Endothelial cell of umbilical vein (primary cell): ENCODE measurements at regions not wholly inside any gene's neighbourhood (a gene's known extent, or its start where the extent isn't known, plus 50 kb on each side); places are given as distances from the start of the nearest gene placed in this dataset.

Experiments used
- CTCF ChIP-seq, 2 donors: IDR thresholded peaks; 1 replicate in 1 of 2; 2 replicates in 1 of 2; pipeline ENCODE4 v1.5.1; 2011; ENCODE audit warnings: low read length in 2 of 2, mild to moderate bottlenecking in 2 of 2, moderate library complexity in 2 of 2, control low read depth in 1 of 2, inconsistent platforms in 1 of 2, low read depth in 1 of 2; ENCODE audit not compliant: insufficient read depth in 1 of 2; ENCODE audit errors: extremely low read depth in 1 of 2
- EZH2 ChIP-seq: IDR thresholded peaks from 2 replicates; pipeline ENCODE4 v1.6.1; 2012; ENCODE audit warnings: borderline replicate concordance, low read depth, mild to moderate bottlenecking, moderate library complexity, low read length, inconsistent platforms; ENCODE audit not compliant: severe bottlenecking
- FOS ChIP-seq: IDR thresholded peaks from 2 replicates; pipeline ENCODE4 v1.6.1; 2011; ENCODE audit warnings: mild to moderate bottlenecking, low read length, moderate library complexity, borderline replicate concordance; ENCODE audit not compliant: insufficient read depth
- GATA2 ChIP-seq: IDR thresholded peaks from 2 replicates; pipeline ENCODE4 v1.7.0; 2011; ENCODE audit warnings: low read depth, mild to moderate bottlenecking, moderate library complexity, mixed read lengths, low read length; ENCODE audit not compliant: insufficient read length, insufficient read depth
- JUN ChIP-seq: IDR thresholded peaks from 2 replicates; pipeline ENCODE4 v1.6.1; 2011; ENCODE audit warnings: borderline replicate concordance, low read depth; ENCODE audit not compliant: insufficient read length, insufficient read depth
- MAX ChIP-seq: IDR thresholded peaks from 2 replicates; pipeline ENCODE4 v1.6.1; 2011; ENCODE audit not compliant: insufficient read depth, insufficient read length
- MYC ChIP-seq: IDR thresholded peaks from one replicate; pipeline ENCODE4 v1.6.1; 2011; ENCODE audit warnings: mild to moderate bottlenecking, low read depth, low read length
- POLR2A ChIP-seq: IDR thresholded peaks from 2 replicates; pipeline ENCODE4 v1.6.1; 2012; ENCODE audit warnings: low read depth, mild to moderate bottlenecking, control low read depth, low read length
- POLR2AphosphoS5 ChIP-seq: IDR thresholded peaks from 2 replicates; pipeline ENCODE4 v1.6.1; 2012; ENCODE audit warnings: low read depth, mild to moderate bottlenecking, control low read depth, low read length, moderate library complexity; ENCODE audit not compliant: insufficient read depth

GRCh38 chr12:91561958-91562325, 379.3 kb upstream of the DCN start:
- TF ChIP-seq CTCF (IDR thresholded peaks at IDR 0.05; ENCODE audit: extremely low read depth in 1 of 2, insufficient read depth in 1 of 2, low read depth in 1 of 2, low read length in 2 of 2) (no peak), GATA2 (no peak), MYC (no peak), EZH2 (no peak), POLR2A (no peak), FOS (no peak), POLR2AphosphoS5 (no peak), JUN (no peak), MAX (no peak)
